ENCODE measurements at regions not wholly inside any gene's neighbourhood (a gene's known extent, or its start where the extent isn't known, plus 50 kb on each side); places are given as distances from the start of the nearest gene placed in this dataset.

DNA sequence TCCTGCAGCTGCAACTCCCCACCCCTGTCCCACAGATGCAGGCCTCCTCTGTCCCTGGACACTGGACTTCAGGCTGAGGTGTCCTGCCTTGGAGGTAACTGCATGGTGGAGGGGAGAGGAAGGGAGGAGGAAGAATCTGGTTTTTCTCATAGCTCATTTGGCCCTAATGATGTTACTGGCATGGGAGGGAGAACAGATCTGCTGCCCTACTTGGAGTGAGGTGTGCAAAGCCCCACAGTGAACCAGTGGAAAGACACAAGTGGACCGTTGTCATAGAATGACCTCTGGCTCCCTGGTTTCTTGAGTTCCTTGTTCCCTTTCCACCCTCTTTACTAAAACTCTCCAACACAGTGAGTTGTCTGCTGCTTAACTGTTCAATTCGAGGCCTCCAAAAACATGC lies 215.9 kb downstream of the BARX2 start:
- DNase-seq = no peak

DNA sequence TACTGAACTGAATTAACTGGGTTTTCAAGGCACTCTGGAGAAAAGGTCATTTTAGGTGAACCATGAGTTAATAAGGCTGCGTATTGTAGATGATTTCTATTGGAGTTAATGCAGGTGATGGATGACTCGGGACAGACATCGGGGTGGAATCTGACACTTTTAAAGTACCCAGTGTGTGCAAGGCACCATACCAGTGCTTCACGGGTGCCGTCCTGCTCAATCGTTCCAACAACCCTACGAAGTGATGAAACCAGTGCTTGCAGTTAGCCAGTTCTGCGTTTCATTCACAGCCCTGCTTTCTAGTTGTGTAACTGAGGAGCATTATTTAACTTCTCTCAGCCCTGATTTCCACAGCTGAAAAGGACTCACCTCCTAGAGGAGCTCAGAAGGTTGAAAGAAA lies 216.5 kb downstream of the BARX2 start:
- no peak for DNase-seq

DNA sequence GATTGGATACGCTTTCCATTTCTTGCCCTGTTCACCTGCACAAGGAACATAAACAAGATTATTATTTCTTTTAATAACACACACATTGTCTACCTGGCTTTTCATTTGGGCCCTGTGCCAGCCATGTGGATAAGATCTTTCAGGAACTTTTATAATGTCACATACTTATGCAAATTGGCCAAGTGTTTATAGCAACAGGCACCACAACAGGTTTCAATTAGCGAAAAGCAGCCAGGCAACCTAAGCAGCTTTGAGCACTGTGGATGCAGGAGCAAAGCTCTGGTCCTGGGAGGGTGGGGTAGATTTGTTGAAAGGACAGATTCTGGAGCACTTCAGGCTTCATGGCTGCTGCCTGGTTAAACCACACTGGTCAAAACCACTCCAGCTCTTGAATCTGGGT lies 217.4 kb downstream of the BARX2 start:
- no peak for DNase-seq

GRCh38 chr11:129595038-129595962 lies 219.7 kb downstream of the BARX2 start:
- DNase-seq = no peak

DNA sequence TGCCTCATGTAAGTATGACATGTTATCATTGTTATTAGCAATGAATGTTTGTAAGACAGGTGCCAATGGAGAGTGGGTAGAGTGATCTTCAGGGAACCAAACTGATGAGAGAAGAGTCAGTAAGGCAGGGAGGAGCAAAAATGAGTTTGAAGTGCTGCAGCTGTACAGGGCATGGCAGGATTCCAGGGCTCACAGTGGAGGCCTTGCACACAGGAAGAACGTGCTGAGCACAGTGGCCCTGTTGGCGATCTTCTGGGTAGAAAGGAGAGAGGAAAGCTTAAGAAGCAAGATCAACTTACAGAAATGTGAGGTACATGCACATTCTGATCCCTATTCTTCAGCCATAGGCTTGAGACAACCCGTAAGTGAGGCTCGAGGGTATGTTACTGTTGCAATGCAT lies 219.3 kb upstream of the TMEM45B start:
- no peak for DNase-seq

DNA sequence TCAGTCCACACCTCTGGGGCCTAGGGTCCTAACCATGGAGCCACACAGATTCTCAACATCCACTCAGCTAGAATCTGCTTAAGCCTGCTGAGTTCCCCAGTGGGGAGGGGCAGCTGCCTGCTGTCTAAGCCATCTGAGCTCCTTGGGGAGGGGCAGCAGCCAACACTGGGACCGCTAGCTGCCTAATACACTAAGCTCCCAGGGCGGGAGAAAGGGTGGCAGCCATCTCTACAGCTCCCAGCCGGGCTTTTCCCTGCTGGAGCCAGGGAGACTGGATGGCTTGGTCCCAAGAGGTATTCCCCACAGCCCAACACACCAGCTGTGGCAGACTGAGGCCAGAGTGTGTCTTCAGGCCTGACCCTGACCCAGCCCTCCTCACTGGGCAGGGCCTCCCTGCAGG lies 217.3 kb upstream of the TMEM45B start:
- DNase-seq = no peak

DNA sequence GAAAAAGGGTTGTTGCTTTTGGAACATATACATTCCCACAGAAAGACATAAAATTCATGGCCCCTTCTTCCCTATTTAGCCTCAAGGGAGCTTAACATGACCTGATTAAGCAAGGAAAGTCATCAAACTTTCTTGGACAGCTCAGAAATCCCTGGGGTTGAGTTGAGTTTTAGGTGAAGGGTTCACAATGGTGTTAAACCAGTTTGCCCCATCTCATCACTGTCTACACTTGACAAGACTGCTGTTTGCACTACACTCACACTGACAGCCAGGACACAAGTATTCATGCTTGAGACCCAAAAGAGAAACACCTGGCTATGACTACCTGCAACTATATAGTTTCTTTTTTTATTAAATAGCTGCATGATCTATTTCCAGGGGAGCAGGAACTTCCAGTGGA lies 209.8 kb upstream of the TMEM45B start:
- DNase-seq = no peak

GRCh38 chr11:129608711-129609110 lies 206.9 kb upstream of the TMEM45B start:
- DNase-seq = no peak

- no peak for DNase-seq
Observed at GRCh38 chr11:129610125-129610524, 205.5 kb upstream of the TMEM45B start.

DNA sequence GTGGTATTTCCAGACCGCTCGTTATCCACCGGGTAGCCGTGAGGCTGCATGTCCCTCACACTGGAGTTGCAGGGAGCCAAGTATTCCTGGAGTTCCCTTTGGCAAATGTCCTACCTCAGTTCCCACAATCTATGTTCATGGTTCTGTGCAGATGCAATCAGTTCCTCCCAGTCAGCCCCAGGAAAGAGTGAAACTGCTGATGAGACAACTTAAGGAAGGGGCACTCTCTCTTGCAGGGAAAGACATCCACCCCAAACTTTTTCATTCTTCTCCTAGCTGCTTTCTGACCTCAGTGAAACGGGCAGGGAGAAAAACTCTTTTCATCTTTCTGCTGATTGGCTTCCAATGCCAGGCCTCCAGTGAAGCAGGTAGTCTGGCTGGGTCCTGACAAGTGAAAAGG lies 205.1 kb upstream of the TMEM45B start:
- no peak for DNase-seq

GRCh38 chr11:129611661-129612446 lies 203.8 kb upstream of the TMEM45B start:
- DNase-seq = no peak

DNA sequence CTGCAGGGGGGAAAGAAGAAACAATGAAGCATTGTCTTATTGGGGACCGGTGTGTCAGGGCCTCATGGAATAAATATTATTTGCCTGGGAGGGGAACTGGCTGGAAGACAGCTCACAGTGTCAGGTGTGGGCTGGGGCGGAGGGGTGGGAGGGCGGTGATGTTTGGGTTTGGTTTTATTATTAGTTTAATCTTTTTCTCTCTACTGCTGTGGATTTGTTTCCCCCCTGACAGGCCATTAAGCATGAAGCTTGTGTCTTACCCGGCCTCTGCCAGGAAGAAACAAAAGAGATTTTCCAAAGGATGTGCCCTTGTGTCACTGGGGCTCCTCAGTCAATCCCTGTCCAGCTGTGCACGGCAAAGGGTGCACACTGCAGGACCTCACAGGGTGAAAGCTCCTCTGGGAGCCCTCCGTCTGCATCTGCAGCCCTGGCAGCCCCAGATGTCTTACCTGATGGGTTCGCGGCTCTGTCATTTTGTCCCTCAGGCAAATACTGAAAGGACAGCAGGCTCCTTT lies 203.1 kb upstream of the TMEM45B start:
- no peak for DNase-seq

GRCh38 chr11:129613071-129613470 lies 202.6 kb upstream of the TMEM45B start:
- DNase-seq = no peak

- no peak for DNase-seq
Observed at GRCh38 chr11:129614256-129614944, 201.2 kb upstream of the TMEM45B start.

DNA sequence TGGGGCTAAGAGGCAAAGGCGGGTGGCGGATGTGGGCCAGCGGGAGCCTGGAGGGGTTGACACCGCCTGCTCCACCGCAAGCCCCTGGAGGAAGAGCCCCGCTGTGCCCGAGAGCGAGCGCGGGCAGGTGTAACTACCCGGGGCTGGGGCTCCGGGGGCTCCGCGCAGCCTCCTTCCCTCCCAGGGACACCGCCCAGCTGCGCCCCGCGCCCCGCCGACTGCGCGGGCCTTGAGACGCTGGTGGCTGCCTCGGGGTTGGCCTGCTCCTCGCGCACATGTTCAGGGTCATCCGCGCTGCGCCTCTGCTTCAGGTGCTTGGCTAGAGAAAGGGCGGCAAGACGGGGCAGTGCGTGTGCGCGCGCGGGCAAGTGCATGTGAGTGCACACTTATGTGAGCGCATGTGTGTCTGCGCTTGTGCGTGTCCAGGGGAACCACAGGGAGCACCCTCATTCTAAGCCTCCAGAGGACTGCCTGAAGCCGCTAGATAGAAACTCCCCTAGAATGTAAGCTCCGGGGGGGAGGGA lies 197.5 kb upstream of the TMEM45B start:
- no peak for DNase-seq

DNA sequence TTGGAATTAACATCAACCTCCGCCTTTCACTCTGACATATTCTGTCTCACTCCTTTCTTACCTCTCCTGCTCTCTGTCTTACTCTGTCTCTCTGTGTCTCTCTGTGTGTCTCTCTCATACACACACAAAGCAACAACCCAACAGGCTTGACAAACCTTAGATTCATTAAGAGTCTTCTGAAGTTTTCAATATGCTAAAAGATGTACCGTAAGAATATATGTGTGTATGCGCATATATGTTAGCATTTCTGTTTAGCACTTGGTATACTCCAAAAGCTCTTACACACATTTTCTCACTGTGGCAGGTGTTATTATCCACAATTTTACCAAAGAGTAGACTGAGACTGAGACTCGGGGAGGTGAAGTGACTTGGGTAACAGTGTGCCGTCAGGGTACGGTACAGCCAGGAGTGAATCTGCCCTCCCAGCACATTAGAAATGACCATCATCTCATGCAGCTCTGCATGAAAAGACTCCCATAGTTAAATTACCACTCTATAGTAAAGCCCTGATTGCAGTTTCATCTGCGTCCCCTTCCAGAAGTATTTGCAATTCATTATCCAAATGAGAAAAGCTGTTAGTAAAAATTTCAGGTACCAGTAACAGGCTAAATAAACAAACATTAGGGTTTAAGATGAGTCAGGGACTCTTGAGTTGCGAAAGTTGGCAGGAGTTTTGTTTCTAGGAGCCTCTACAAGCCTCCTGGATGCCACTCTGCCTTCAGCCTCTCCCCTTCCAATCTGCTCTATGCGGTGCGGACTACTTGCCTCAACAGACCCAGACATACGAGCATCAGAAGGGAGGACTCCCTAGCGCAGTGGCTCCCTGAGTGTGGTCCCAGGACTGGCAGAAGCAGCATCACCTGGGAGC lies 195.2 kb upstream of the TMEM45B start:
- no peak for DNase-seq

DNA sequence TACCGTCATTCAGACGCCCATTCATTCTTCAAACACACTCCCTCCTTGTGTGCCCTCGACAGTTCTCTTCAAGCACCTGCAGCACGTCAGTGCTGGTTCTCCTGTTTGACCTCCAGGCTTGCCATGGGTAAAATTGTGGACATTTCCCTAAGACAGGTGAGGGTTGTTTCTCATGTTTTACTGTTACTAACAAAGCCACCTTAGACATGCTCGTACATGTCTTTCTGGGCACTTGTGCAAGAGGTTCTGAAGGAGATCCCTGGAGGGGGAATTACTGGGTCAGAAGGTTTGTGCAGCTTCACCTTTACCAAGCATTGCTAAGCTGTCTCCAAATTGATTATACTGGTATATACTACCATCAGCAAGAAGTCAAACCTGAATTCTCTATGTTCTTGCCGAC lies 189.7 kb upstream of the TMEM45B start:
- DNase-seq = no peak

DNA sequence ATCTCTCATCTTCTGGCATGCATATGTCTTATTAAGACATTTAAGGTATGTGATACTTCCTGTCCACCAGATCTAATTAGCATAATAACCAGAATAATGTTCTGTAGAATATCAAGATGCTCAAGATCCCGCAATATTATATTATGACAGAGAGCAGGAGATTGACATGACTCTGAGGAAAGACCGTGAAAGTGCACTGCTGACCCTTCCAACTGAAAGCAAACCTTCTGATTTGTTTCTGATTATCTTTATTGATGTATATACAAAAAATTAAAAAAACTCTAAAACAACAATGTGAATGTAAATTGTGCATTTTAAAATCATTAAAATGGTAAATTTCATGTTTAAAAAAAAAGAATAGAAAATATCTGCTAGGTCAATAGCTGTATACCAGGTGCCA lies 184.4 kb upstream of the TMEM45B start:
- DNase-seq = no peak

DNA sequence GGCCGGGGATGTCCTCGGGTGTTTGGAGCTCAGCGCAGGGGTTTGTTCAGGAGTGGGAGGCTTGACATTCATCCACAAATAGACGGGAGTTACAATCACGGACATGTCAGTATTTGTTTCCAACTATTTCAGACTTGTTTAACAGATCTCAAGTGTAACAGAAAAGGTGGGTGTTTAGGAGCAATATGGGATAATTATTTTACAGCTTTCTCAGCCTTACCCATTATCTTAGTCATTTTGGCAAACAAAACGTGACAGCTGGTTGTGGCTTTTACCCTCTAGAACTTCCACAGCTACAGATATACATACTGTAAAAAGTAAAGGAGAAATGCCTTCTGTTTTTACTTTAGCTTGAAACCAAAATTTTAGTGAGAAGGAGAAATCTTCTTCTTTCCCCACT lies 178.7 kb upstream of the TMEM45B start:
- no peak for DNase-seq

- DNase-seq = no peak
Observed at GRCh38 chr11:129637473-129637872, 178.2 kb upstream of the TMEM45B start.

- no peak for DNase-seq
Observed at GRCh38 chr11:129637983-129638776, 177.5 kb upstream of the TMEM45B start.
